WERI-Rb-1 (cell line): ENCODE measurements at regions not wholly inside any gene's neighbourhood (a gene's known extent, or its start where the extent isn't known, plus 50 kb on each side); places are given as distances from the start of the nearest gene placed in this dataset.
"Not testable (repeated sequence)": the region's sequence is repeated elsewhere in the genome, so short reads cannot be mapped to it uniquely, and the experiment has no call there.

Experiments
- DNase-seq: peaks from one replicate; pipeline ENCODE4 v3.0.0-alpha.2; 2020
- H3K27ac ChIP-seq: fragments of 250-450 bp; sonication (Bioruptor Pico); 2 replicates; pipeline ENCODE4 v1.5.1; 2020; ENCODE audit warnings: mild to moderate bottlenecking, moderate library complexity
- H3K27me3 ChIP-seq: fragments of 250-450 bp; sonication (Bioruptor Pico); 2 replicates; pipeline ENCODE4 v1.5.1; 2021; ENCODE audit warnings: mild to moderate bottlenecking, low read depth, moderate library complexity; ENCODE audit not compliant: insufficient read depth, severe bottlenecking
- H3K36me3 ChIP-seq: fragments of 250-450 bp; sonication (Bioruptor Pico); 2 replicates; pipeline ENCODE4 v1.5.1; 2020; ENCODE audit warnings: mild to moderate bottlenecking, moderate library complexity
- H3K4me3 ChIP-seq: 2 replicates; pipeline ENCODE4 v1.5.1; 2011; ENCODE audit warnings: low read depth, mild to moderate bottlenecking, control low read depth, low read length
- H3K9me3 ChIP-seq: fragments of 250-450 bp; sonication (Bioruptor Pico); 2 replicates; pipeline ENCODE4 v1.5.1; 2021; ENCODE audit warnings: mild to moderate bottlenecking, moderate library complexity; ENCODE audit not compliant: severe bottlenecking
- TF ChIP-seq, protein P1 (sequence below): IDR thresholded peaks from 2 replicates; pipeline ENCODE4 v1.5.1; 2011; ENCODE audit warnings: low read depth, mild to moderate bottlenecking, control low read depth, inconsistent platforms, low read length

- TF ChIP-seq, protein P1, sequence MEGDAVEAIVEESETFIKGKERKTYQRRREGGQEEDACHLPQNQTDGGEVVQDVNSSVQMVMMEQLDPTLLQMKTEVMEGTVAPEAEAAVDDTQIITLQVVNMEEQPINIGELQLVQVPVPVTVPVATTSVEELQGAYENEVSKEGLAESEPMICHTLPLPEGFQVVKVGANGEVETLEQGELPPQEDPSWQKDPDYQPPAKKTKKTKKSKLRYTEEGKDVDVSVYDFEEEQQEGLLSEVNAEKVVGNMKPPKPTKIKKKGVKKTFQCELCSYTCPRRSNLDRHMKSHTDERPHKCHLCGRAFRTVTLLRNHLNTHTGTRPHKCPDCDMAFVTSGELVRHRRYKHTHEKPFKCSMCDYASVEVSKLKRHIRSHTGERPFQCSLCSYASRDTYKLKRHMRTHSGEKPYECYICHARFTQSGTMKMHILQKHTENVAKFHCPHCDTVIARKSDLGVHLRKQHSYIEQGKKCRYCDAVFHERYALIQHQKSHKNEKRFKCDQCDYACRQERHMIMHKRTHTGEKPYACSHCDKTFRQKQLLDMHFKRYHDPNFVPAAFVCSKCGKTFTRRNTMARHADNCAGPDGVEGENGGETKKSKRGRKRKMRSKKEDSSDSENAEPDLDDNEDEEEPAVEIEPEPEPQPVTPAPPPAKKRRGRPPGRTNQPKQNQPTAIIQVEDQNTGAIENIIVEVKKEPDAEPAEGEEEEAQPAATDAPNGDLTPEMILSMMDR = no peak
- Histone ChIP-seq H3K27ac (no peak overlapping the region), H3K36me3 (no peaks in the 10 kb centered on the region), H3K27me3 (peaks cover 25% of the 10 kb centered on the region), H3K9me3 (no peaks in the 10 kb centered on the region), H3K4me3 (no peak overlapping the region)
- no peak for DNase-seq
Observed at GRCh38 chr20:43361526-43361925, 96.2 kb upstream of the SRSF6 start.

DNA sequence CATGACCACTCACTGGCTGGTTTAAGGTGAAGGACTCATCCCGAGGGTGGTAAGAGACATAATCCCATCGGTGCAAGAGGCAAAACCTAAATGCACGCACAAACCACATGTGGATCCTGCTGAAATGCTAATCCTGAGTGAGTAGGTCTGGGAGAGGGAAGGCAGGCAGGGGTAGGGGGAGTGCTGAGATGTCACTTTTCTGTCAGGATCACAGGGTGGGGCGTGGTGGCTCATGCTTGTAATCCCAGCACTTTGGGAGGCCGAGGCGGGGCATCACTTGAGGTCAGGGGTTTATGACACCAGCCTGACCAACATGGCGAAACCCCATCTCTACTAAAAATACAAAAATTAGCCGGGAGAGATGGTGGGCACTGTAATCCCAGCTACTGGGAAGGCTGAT is 97.7 kb upstream of the SRSF6 start:
- no peaks in the 10 kb centered on the region for H3K36me3 ChIP-seq
- peaks cover 25% of the 10 kb centered on the region for H3K27me3 ChIP-seq
- no peak overlapping the region for H3K4me3 ChIP-seq
- TF ChIP-seq, protein P1 = no peak
- no peaks in the 10 kb centered on the region for H3K9me3 ChIP-seq
- no peak for DNase-seq
- H3K27ac ChIP-seq = no peak overlapping the region

DNA sequence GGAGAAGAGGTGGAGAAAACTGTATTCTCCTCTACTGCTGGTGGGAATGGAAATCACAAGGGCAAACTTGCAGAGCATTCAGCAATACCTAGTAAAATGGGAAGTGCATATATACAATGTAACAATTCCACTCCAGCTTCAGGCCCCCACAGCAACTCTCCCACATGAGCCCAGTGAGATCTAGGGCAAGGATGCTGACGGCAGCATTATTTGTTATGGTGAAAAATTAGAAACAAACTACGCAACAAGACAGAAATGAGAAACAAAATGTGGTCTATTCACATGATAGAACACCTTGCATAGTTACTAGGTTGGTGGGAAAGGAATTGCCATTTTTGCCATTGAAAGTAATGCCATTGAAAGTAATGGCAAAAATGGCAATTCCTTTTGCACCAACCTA is 98.9 kb upstream of the SRSF6 start:
- Histone ChIP-seq H3K27me3 (peaks cover 26% of the 10 kb centered on the region), H3K27ac (no peak overlapping the region), H3K9me3 (no peaks in the 10 kb centered on the region), H3K4me3 (no peak overlapping the region), H3K36me3 (no peaks in the 10 kb centered on the region)
- no peak for DNase-seq
- TF ChIP-seq, protein P1 = no peak

DNA sequence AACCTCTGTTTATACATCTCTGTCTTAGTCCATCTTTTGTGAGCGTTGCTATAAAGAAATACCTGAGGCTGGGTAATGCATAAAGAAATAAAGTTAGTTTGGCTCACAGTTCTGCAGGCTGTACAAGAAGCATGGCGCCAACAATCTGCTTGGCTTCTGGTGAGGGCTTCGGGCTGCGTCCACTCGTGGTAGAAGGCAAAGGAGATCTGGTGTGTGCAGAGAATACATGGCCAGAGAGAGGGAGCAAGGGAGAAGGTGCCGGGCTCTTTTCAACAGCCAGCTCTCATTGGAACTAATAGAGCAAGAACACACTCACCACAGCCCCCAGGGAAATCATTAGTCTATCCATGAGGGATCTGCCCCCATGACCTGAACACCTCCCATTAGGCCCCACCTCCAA is 100.3 kb upstream of the SRSF6 start:
- H3K27ac ChIP-seq = no peak overlapping the region
- H3K36me3 ChIP-seq = no peaks in the 10 kb centered on the region
- H3K4me3 ChIP-seq = no peak overlapping the region
- no peaks in the 10 kb centered on the region for H3K9me3 ChIP-seq
- TF ChIP-seq, protein P1 = no peak
- no peak for DNase-seq
- peaks cover 26% of the 10 kb centered on the region for H3K27me3 ChIP-seq

- Histone ChIP-seq H3K36me3 (no peaks in the 10 kb centered on the region), H3K4me3 (no peak overlapping the region), H3K27ac (no peak overlapping the region), H3K27me3 (peaks cover 20% of the 10 kb centered on the region), H3K9me3 (no peaks in the 10 kb centered on the region)
- DNase-seq = no peak
- TF ChIP-seq, protein P1 = no peak
Observed at GRCh38 chr20:43355610-43356009, 102.1 kb upstream of the SRSF6 start.

- Histone ChIP-seq H3K27ac (no peak overlapping the region), H3K9me3 (no peaks in the 10 kb centered on the region), H3K36me3 (no peaks in the 10 kb centered on the region), H3K27me3 (peaks cover 11% of the 10 kb centered on the region), H3K4me3 (no peak overlapping the region)
- TF ChIP-seq, protein P1 = no peak
- DNase-seq = no peak
Observed at GRCh38 chr20:43352996-43353395, 104.7 kb upstream of the SRSF6 start.

- H3K36me3 ChIP-seq, H3K4me3 ChIP-seq, H3K9me3 ChIP-seq, DNase-seq, H3K27ac ChIP-seq: not testable (repeated sequence)
- peaks cover 29% of the 10 kb centered on the region for H3K27me3 ChIP-seq
Observed at GRCh38 chr20:43350694-43351093, 107.0 kb upstream of the SRSF6 start.
